ENCODE measurements at regions not wholly inside any gene's neighbourhood (a gene's known extent, or its start where the extent isn't known, plus 50 kb on each side); places are given as distances from the start of the nearest gene placed in this dataset.
"Not testable (repeated sequence)": the region's sequence is repeated elsewhere in the genome, so short reads cannot be mapped to it uniquely, and the experiment has no call there.

DNA sequence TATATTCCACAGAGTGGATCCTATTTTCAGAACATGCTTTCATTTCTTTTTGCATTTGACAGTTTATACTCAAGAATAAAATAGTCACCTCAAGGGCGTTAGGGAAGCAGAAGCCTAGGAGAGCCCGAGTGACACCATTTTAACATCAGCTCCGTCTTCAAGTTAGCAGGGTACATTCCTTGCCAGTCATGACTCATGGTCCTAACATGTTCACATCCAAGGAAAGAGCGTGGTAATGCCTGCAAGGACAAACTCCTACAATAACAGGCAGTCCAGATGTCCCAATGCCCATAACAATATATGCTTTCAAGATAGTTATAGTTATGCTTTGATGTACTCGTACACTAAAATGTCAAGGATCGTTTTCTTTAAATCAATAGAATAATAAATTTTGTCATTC is 93.9 kb upstream of the FAM240B start:
- H3K79me2 ChIP-seq (ENCODE audit: control insufficient read depth, insufficient read depth, low read length); H3K27ac ChIP-seq (ENCODE audit: insufficient read depth, low read depth, low read length); H2AFZ ChIP-seq (ENCODE audit: low read depth, low read length); H3K4me2 ChIP-seq (ENCODE audit: insufficient read depth, low read length); H3K27me3 ChIP-seq (ENCODE audit: control insufficient read depth in 2 of 2, insufficient read depth in 2 of 2, low read length in 2 of 2); H3K4me3 ChIP-seq (replicated peaks in 1 of 3; ENCODE audit: insufficient read depth in 1 of 3, low read depth in 1 of 3, low read length in 3 of 3); intact Hi-C loops (cut with micrococcal nuclease); H4K20me1 ChIP-seq (replicated peaks; ENCODE audit: control insufficient read depth, extremely low read depth, insufficient read depth, low read length); FAIRE-seq; H3K36me3 ChIP-seq (ENCODE audit: control insufficient read depth in 2 of 2, extremely low read depth in 1 of 2, insufficient read depth in 2 of 2, low read length in 2 of 2); H3K9me3 ChIP-seq (replicated peaks; ENCODE audit: control insufficient read depth, insufficient read depth, low read length); CTCF ChIA-PET; dilution Hi-C loops (cut with MboI; ENCODE audit: extremely low pct_ligation_motif_present, low sequenced_read_pairs); BruUV-seq (replicated peaks); H3K9ac ChIP-seq (replicated peaks; ENCODE audit: extremely low read depth, insufficient read depth, low read length); H3K9me1 ChIP-seq (replicated peaks; ENCODE audit: control insufficient read depth, extremely low read depth, insufficient read depth, low read length); H3K4me1 ChIP-seq (ENCODE audit: control insufficient read depth, extremely low read depth, insufficient read depth, low read length); POLR2A ChIA-PET; DNase-seq (ENCODE audit: low read depth, low spot score): not testable (repeated sequence)

DNA sequence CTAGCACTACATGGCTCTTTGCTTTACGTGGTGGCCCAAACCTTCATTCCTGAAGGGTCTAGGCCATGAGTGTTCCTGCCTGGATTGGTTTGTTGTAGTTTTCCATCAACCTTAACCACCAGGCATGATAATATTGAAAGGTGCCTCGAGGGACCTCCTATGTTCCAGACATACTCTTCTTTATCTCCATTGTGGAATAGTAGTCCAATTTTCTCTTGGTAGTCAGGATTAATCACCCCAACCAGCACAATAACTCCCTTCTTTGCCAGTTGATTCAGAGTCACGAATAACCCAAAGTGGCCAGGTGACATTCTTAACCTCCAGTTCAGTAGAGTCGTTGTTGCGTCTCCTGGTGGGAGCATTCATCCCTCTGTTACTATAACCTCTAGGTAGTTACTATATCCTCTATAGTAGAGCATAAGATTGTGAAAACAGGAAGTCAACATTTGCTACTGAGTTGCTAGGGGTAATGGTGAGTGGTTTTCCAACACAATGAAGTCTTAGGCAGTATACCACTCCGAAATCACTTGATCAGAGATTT is 88.1 kb upstream of the FAM240B start:
- H3K4me3 ChIP-seq (replicated peaks in 1 of 3; ENCODE audit: insufficient read depth in 1 of 3, low read depth in 1 of 3, low read length in 3 of 3); H3K79me2 ChIP-seq (ENCODE audit: control insufficient read depth, insufficient read depth, low read length); H2AFZ ChIP-seq (ENCODE audit: low read depth, low read length); H3K9me3 ChIP-seq (replicated peaks; ENCODE audit: control insufficient read depth, insufficient read depth, low read length); H4K20me1 ChIP-seq (replicated peaks; ENCODE audit: control insufficient read depth, extremely low read depth, insufficient read depth, low read length); BruUV-seq (replicated peaks); DNase-seq (ENCODE audit: low read depth, low spot score); H3K27ac ChIP-seq (ENCODE audit: insufficient read depth, low read depth, low read length); H3K4me1 ChIP-seq (ENCODE audit: control insufficient read depth, extremely low read depth, insufficient read depth, low read length); H3K9ac ChIP-seq (replicated peaks; ENCODE audit: extremely low read depth, insufficient read depth, low read length); H3K9me1 ChIP-seq (replicated peaks; ENCODE audit: control insufficient read depth, extremely low read depth, insufficient read depth, low read length); FAIRE-seq; POLR2A ChIA-PET; CTCF ChIA-PET; H3K27me3 ChIP-seq (ENCODE audit: control insufficient read depth in 2 of 2, insufficient read depth in 2 of 2, low read length in 2 of 2); H3K36me3 ChIP-seq (ENCODE audit: control insufficient read depth in 2 of 2, extremely low read depth in 1 of 2, insufficient read depth in 2 of 2, low read length in 2 of 2); intact Hi-C loops (cut with micrococcal nuclease); H3K4me2 ChIP-seq (ENCODE audit: insufficient read depth, low read length); dilution Hi-C loops (cut with MboI; ENCODE audit: extremely low pct_ligation_motif_present, low sequenced_read_pairs): not testable (repeated sequence)

DNA sequence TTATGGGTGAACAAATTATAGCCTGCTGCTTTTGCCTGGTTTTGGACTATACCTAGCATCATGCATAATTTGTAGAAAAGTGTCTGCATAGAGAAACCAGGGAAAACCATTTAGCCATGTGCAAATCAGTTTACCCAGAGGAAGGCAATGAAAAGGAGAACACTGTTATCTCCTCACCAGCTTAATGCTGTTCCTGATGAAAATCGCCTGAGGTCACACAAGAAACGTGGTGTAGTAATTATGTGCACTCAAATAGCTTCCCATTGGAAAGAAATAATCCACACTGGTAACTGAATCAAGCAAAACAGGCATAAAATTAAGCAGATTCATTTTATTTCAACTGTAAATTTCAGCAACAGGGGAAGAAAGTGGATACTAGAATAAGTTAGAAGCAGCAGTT is 51.7 kb upstream of the FAM240B start:
- TF ChIP-seq POLR2AphosphoS5 (IDR thresholded peaks at IDR 0.05; ENCODE audit: insufficient read depth, low read depth, low read length) (no peak), POLR2A (IDR thresholded peaks at IDR 0.05; ENCODE audit: low read depth, low read length) (no peak), MYC (IDR thresholded peaks at IDR 0.05; ENCODE audit: low read depth, low read length) (no peak), GATA2 (IDR thresholded peaks at IDR 0.05; ENCODE audit: insufficient read depth, insufficient read length, low read depth, low read length) (no peak), EZH2 (IDR thresholded peaks at IDR 0.05; ENCODE audit: borderline replicate concordance, low read depth, low read length, severe bottlenecking) (no peak), JUN (IDR thresholded peaks at IDR 0.05; ENCODE audit: borderline replicate concordance, insufficient read depth, insufficient read length, low read depth) (no peak), FOS (IDR thresholded peaks at IDR 0.05; ENCODE audit: borderline replicate concordance, insufficient read depth, low read length) (no peak)
- TF ChIP-seq, protein P1, sequence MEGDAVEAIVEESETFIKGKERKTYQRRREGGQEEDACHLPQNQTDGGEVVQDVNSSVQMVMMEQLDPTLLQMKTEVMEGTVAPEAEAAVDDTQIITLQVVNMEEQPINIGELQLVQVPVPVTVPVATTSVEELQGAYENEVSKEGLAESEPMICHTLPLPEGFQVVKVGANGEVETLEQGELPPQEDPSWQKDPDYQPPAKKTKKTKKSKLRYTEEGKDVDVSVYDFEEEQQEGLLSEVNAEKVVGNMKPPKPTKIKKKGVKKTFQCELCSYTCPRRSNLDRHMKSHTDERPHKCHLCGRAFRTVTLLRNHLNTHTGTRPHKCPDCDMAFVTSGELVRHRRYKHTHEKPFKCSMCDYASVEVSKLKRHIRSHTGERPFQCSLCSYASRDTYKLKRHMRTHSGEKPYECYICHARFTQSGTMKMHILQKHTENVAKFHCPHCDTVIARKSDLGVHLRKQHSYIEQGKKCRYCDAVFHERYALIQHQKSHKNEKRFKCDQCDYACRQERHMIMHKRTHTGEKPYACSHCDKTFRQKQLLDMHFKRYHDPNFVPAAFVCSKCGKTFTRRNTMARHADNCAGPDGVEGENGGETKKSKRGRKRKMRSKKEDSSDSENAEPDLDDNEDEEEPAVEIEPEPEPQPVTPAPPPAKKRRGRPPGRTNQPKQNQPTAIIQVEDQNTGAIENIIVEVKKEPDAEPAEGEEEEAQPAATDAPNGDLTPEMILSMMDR (IDR thresholded peaks at IDR 0.05; ENCODE audit: extremely low read depth in 1 of 2, insufficient read depth in 1 of 2, low read depth in 1 of 2, low read length in 2 of 2): no peak
- TF ChIP-seq, protein P2, sequence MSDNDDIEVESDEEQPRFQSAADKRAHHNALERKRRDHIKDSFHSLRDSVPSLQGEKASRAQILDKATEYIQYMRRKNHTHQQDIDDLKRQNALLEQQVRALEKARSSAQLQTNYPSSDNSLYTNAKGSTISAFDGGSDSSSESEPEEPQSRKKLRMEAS (IDR thresholded peaks at IDR 0.05; ENCODE audit: insufficient read depth, insufficient read length): no peak
- Histone ChIP-seq H4K20me1 (replicated peaks; ENCODE audit: control insufficient read depth, extremely low read depth, insufficient read depth, low read length) (no peaks in the 10 kb centered on the region), H3K9me3 (replicated peaks; ENCODE audit: control insufficient read depth, insufficient read depth, low read length) (no peaks in the 10 kb centered on the region), H3K9ac (replicated peaks; ENCODE audit: extremely low read depth, insufficient read depth, low read length) (no peak overlapping the region), H3K27me3 (ENCODE audit: control insufficient read depth in 2 of 2, insufficient read depth in 2 of 2, low read length in 2 of 2) (no peaks in the 10 kb centered on the region), H3K9me1 (replicated peaks; ENCODE audit: control insufficient read depth, extremely low read depth, insufficient read depth, low read length) (no peaks in the 10 kb centered on the region), H3K27ac (ENCODE audit: insufficient read depth, low read depth, low read length) (no peak overlapping the region), H3K4me1 (ENCODE audit: control insufficient read depth, extremely low read depth, insufficient read depth, low read length) (no peaks in the 10 kb centered on the region), H3K4me2 (ENCODE audit: insufficient read depth, low read length) (no peak overlapping the region), H3K79me2 (ENCODE audit: control insufficient read depth, insufficient read depth, low read length) (no peaks in the 10 kb centered on the region), H3K4me3 (replicated peaks in 1 of 3; ENCODE audit: insufficient read depth in 1 of 3, low read depth in 1 of 3, low read length in 3 of 3) (no peak overlapping the region), H2AFZ (ENCODE audit: low read depth, low read length) (no peak overlapping the region), H3K36me3 (ENCODE audit: control insufficient read depth in 2 of 2, extremely low read depth in 1 of 2, insufficient read depth in 2 of 2, low read length in 2 of 2) (no peaks in the 10 kb centered on the region)
- ChIA-PET POLR2A (no interaction called here), CTCF (interaction anchor here (1.4 to 1.8 kb wide), 2 partner anchors 10 to 44 kb away, joined by 3 to 5 read pairs; no protein-coding TSS in a partner anchor)
- DNase-seq (ENCODE audit: low read depth, low spot score) (no peak), FAIRE-seq (no peak)
- BruUV-seq (replicated peaks): no TSS peak
- dilution Hi-C loops (cut with MboI; ENCODE audit: extremely low pct_ligation_motif_present, low sequenced_read_pairs) (no loop called here), intact Hi-C loops (cut with micrococcal nuclease) (no loop called here)
